Right hindlimb (tissue), 1 donor: ENCODE measurements at regions not wholly inside any gene's neighbourhood (a gene's known extent, or its start where the extent isn't known, plus 50 kb on each side); places are given as distances from the start of the nearest gene placed in this dataset.
"Not testable (repeated sequence)": the region's sequence is repeated elsewhere in the genome, so short reads cannot be mapped to it uniquely, and the experiment has no call there.

Source experiments
- DNase-seq: peaks from one replicate; pipeline ENCODE4 v3.0.0-alpha.2; 2018

DNA sequence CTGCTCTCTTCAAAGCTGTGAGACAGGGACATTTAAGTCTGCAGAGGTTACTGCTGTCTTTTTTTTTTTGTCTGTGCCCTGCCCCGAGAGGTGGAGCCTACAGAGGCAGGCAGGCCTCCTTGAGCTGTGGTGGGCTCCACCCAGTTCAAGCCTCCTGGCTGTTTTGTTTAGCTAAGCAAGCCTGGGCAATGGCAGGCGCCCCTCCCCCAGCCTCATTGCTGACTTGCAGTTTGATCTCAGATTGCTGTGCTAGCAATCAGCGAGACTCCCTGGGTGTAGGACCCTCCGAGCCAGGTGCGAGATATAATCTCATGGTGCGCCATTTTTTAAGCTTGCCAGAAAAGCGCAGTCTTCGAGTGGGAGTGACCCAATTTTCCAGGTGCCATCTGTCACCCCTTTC, 1595.8 kb downstream of the NLGN4Y start:
- not testable (repeated sequence) for DNase-seq

DNA sequence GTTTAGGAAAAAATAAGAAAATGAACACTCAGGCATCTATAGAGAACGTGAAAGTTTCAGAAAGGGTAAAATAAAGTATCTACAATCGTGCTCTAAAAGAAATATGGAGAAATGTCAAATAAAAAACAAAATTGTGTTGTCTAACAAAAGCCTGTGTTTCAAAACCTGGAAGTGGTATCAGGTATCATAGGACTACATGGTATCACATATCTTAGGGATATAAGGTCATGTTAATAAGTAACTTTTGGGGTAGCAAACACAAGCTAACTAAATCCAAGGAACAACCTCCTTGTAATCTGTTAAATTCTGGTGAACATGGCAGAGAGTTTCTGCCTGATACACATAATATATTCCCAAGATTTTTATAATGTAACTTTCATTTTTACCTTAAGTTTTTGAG, 1597.7 kb downstream of the NLGN4Y start:
- DNase-seq = no peak

DNA sequence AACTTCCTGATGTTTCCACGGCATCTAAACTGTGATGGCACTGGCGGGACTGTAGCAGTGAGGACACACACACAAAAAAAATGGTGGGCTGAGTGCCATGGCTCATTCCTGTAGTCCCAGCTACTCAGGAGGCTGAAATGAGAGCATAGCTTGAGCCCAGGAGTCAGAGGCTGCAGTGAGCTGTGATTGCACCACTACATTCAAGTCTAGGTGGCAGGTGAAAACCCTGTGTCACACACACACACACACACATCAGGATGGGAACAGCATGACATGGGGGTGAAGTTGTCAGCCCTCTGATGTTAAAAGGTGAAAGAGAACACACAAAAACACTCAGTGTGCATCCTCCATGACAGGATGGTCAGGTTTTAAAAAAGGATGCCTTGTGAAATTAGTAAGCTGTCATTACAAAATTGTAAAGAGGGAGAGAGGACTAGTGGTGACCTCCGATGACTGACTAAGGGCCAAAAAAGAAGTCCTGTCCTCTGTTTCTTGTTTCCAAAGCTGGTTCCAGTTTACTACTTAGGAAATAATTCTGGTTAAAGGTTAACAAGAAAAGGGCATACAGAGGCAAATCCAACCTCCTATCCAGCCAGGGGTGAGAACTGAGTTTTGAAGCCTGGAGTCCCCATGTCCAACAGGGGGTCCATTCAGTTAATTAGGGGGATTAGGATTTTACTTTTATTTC, 1600.4 kb downstream of the NLGN4Y start:
- no peak for DNase-seq

DNA sequence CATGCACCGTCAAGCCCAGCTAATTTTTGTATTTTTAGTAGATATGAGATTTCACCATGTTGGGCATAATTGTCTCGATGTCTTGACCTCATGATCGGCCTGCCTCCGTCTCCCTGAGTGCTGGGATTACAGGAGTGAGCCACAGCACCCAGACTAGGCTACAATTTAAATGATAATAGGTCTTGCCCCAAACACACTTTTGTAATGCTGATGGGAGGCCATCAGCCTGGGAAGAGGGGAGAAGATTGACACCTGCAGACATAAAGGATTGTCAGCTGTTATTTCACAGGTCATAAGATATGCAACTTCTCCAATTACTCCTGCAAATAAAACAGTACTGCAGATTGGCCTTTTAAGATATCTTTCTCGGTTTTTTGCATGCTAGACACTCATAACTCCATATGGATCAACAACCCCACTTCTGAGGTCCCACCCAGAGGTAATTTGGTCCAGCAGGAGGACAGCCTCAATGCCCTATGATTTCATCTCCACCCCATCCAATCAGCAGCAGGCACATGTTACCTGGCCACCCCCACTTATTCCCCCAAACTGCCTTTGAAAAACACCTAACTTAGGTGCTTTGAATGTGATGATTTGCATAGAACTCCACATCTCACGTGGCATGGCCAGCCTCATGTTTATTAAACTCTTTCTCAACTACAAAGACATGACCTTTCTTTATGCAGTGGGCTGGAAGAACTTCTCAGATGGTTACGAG, 1612.4 kb downstream of the NLGN4Y start:
- DNase-seq = no peak

DNA sequence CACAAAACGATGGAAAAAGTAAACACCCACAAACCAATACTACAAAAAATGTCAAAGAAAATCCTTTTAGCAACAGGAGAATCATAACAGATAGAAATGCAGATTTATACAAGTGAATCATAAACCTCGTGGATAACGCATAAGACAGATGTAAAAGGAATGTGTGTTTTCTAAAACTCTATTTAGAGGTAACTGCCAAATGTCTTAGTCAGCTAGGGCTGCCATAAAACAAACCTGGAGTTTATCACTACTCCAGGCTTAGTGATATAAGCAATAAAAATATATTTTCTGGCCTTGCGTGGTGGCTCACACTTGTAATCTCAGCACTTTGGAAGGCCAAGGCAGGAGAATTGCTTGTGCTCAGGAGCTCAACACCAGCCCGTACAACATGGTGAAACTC, 1633.5 kb downstream of the NLGN4Y start:
- no peak for DNase-seq

DNA sequence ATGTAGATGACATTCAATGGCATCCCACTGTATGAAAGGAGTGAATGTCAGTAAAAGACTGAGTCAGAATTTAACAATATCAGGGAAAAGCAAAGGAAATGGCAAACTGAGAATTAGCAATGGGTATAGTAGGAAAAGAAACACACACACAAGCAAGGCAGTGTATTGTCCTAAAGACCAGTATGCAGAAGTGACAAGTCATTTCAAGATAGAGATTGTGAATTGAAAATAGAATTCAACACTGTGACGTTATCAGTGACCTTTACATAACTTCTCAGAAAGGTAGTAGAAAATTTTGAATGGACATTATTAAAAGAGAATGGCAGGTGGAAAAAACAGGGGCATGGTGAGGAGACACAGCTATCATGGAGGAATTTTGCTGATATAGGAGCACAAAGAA, 1651.4 kb downstream of the NLGN4Y start:
- DNase-seq = not testable (repeated sequence)

DNA sequence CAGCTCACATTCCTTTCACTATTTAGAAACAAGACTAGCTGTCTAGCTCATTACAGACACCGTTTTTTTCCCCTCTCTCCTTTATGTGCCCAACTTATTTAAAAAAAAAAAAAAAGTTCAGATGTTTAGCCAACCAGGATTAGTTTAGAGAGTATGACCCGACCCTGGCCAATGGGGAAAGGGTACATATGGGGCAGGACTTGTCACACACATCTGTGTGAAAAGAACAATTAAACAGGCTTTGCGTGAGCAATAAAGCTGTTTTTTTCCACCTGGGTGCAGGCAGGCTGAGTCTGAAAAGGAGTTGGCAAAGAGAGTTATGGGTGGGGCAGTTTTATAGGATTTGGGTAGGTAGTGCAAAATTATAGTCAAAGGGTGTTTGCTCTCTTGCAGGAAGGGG, 1674.5 kb downstream of the CDY2B start:
- DNase-seq = not testable (repeated sequence)

DNA sequence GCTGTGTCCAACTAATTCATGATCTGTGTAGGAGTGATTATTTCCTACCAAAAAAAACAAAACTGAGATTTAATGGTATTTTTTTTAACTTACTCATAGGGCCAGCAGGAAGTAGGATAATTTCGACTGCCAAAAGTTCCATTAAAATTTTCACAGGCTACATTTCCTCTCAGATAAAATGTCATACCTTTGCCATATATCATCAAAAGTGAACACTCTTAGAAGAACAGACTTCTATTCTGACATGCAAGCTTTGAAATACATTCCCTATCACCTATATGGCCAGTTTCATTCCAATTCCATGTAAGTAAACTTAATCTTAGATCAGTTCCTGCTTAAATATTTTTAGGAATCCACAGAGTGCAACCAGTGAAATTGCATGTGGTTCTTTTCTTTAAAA, 1636.7 kb downstream of the CDY2B start:
- not testable (repeated sequence) for DNase-seq

DNA sequence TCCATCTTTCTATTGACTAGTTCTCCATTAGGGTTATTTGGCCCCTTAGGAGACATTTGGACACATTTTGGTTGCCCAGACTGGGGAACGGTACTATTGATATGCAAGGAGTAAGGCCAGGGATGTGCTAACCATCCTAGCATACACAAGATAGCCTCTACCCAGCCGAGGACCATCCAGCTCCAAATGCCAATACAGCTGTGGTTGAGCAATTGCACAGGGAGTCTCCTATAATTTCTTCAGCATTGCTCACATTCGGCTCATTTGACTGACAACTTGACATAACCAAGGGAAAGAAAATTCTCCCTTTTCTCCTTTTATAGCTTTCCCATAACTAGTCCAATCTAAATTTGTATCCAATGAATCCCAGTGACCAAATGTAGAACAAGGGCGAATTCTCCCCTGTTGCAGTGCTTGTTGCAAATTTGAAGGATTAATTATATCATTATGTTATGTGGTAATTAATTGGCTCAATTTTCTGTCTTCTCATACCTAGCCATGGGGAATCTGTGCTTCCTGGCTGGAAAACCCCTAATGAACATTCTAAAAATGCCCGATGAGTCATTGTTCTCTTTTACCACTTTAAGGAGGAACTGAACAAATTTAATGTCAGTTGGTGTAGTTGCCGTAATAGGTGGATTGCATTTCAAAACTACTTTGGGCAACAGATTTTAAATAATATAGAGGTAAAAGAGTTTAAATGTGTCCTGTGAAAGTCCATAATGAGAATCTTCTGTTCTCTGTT, 1625.3 kb downstream of the CDY2B start:
- not testable (repeated sequence) for DNase-seq

DNA sequence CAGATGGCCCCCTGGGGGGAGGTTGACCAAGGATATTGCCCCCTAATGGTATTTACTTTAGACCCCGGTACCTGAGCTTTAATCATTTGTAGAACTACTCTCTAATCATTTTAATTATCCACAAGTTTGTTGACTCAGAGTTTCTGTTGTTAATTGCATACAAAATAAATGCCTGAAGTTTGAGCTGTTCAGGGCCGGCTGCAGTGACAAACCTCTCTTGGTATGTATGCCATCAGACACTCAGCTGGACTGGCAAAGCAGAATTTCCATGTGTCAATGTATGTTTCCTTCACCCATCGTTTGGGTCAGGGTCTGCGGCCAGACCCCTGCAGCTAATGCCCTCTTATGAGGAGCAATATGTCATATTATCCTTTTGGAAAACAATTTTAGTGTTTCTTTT, 1624.2 kb downstream of the CDY2B start:
- DNase-seq = not testable (repeated sequence)
